ENCODE measurements at regions not wholly inside any gene's neighbourhood (a gene's known extent, or its start where the extent isn't known, plus 50 kb on each side); places are given as distances from the start of the nearest gene placed in this dataset.

- TF ChIP-seq CTCF (IDR thresholded peaks at IDR 0.05; ENCODE audit: poor library complexity, severe bottlenecking) (no peak), SMC3 (conservative IDR thresholded peaks at IDR 0.05; ENCODE audit: poor library complexity) (no peak), REST (IDR thresholded peaks at IDR 0.05; ENCODE audit: borderline replicate concordance) (no peak)
Measured at GRCh38 chr11:115933564-115933963, 429.3 kb upstream of the CADM1 start.

Data from neural cell (in vitro differentiated cells).